Hindlimb muscle (tissue), 1 donor: ENCODE measurements at regions not wholly inside any gene's neighbourhood (a gene's known extent, or its start where the extent isn't known, plus 50 kb on each side); places are given as distances from the start of the nearest gene placed in this dataset.
"Not testable (repeated sequence)": the region's sequence is repeated elsewhere in the genome, so short reads cannot be mapped to it uniquely, and the experiment has no call there.

ENCODE experiments used
- DNase-seq: peaks from one replicate; pipeline ENCODE4 v3.0.0-alpha.2; 2013

DNA sequence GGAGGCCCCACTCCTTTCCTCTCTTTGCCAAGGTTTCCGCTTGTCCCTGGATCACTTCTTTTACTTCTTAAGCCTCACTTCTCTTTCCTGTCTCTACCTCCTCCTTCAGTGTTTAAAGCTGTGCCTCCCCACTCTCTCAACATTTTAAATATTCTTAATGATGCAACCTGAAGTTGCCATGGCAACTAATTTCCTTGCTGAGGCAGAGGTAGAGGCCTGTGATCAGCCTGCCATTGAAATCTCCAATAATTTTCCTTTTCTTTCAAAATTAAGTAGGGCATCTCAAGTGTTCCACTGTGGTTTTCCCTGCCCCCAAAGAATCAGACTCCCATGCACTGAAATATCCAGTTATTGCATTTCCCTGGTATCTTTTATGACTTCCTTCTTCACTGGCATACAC lies 108.6 kb upstream of the VRK1 start:
- no peak for DNase-seq

DNA sequence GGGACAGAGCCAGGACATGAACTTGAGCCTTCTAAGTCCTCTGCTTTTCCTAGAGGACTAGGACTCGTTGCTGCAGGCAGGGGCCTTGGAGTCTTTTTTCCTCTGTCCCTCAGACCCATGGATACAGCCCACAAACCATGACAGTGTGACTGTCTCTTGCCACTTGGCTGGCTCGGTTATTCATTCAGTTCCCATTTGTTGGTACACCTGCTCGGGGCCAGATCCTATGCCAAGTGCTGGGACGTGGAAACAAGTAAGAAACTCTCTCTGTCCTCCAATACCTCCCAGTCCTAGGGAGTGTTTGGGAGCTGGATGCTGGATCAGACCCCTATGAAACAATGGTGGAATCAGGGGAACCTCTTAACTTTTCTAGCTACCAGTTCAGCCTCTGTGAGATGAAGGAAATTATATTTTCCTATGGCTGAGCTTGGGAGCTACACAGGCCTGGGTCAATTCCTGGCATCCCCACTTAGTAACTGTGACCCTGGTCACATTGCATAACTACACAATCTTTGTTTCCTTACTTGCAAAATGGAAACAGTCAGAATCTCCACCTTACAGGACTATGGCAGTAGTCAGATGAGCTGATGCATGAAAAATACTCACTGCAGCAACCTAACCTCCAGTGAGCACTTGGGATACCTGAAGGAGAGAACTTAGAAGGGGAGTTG lies 106.3 kb upstream of the VRK1 start:
- DNase-seq: no peak

DNA sequence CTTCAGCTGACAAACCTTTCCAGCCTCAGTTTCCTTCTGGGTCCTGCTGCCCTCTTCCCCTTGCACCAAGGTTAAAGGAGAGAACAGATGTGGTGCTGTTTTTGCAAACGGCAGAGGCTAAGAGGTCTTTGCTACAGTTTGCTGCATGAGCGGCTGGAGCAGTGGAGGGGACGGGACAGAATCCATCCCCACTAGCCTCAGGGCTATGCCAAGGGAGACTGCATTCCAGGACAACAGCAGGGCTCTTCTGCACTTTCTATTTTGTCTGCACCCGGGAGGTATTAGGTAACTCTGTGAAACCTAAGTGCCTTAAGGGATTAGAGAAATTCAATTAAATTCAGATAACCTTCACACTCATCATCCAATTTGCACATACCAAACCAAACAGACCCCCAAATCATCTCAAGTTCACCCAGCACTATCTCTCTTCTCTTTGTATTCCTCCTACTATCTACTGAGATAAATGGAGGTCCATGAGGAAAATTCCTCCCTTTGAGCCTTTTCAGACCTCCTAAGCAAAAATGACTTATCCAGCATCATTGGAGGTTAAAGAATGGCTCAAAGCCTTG lies 103.8 kb upstream of the VRK1 start:
- DNase-seq: no peak

DNA sequence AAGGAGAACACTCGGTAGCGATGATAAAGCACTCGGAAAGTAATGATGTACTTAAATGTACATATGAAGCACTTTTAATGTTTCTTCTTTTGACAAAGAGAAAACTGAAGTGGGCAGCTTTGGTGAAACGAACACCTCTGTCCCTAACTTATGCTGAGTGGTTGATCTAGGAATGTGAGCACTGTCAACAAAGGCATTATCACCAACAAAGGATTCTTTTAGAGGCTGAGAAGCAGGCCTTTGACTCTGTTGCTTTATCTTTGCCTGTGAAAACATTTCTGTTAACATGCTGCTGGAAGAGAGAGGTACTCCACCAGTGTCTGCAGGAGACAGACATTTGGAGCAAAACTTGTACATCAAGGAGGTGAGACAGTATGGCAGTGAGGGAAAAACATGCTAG lies 103.2 kb upstream of the VRK1 start:
- DNase-seq: no peak

DNA sequence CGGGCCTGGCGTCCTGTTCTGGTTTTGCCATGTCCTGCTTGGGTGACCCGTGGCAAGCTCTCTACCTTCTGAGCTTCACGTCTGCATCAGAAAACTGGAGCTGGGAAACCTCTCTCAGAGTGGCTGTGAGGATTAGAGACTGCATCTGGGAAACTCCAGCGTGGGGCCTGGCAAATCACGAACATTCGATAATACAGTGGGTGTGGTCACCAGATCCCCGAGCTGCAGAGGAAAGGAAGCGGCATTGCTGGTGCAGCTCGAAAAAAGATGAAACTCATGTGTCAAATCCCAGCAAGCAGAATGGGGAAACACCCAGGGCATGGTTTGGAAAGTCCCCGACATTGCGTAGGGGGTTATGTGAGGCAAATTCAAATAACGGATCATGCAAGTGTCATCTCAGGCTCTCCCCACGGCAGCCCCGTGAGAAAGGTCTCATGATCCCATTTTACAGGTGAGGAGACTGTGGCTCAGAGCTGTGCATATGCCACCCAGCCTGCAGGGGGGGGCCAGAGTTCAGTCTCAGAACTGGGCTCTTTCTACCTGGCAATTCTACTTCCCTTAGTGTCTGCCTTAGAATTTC lies 98.1 kb upstream of the VRK1 start:
- DNase-seq: no peak

DNA sequence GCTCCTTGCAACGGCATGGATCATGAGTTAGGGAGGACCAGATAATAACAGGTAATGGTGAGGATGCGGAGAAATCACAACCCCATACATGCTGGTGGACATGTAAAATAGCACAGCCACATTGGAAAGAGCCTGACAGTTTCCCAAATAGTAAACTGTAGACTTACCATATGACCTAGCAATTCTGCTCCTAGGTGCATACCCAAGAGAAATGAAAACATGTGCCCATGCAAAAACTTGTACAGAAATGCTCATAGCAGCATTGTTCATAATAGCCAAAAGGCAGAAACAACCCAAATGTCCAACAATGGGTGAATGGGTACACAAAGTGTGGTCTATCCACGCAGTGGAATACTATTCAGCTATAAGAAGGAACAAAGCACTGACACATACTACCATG lies 97.5 kb upstream of the VRK1 start:
- no peak for DNase-seq

DNA sequence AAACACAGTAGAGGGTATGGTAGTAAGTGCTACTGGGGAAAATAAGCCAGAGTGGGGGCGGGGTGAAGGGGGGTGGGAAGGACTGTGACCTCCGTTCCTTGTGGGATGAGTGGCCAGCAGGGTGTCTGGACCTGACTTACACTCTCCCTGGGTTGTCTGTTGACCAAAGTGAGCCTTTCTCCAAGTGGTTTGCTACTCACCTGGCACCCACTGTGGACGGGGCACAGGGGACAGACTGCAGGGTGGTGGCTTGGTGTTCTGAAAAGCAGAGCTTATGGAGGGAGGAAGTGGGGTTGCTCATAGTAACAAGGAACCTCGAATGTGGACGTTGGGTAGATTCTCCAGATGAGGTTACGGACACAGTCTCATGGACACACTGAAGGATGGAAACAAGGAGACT lies 94.4 kb upstream of the VRK1 start:
- no peak for DNase-seq

DNA sequence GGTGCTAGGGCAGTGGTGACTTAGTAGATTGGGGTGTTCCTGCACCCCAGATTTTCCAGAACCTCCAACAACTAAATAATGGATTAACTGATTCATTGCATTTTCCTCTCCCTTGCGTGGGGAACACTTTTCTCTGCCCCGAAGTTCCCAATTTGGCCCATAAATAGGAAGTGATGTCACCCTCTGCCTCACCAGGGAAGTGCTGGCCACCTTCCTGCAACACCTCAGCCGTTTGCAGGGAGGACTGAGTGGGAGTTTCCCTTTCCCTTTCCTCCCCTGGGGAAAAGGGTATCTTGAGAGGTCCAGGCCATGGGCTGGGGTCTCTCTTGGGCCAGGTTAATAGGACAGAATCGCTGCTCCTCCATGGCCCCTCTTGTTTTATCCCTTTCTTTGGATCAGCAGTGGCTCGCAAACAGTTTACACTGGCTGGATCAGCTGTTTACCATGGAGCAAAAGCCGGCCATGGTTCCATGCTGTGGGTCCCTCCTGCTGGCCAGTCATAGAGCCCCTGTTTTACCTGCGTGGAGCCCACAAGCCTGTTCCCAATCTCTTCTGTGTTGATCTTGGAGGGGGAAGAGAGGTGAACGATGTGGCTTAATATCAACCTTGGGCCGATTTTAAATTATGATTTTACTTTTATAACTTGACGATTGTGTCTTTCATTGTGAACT lies 91.6 kb upstream of the VRK1 start:
- DNase-seq: no peak

DNA sequence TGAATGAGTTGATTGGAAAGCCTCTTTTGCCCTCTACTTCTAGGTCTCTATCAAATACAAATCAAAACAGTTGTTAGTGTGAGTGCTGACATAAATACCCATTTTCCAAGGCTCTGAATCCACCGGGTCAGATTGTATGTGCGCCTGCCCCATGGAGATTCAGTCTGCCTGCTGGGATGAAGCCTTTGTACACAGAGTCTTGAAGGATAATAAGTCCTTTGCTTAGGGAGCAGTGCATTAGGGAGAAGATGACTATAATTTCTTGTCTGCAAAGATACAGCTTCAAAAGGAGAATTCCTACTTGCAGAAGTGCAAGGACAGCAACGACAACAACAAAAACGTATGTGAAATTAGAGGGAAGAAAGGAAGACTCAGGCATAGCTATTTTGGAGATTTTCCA lies 90.3 kb upstream of the VRK1 start:
- DNase-seq: no peak

DNA sequence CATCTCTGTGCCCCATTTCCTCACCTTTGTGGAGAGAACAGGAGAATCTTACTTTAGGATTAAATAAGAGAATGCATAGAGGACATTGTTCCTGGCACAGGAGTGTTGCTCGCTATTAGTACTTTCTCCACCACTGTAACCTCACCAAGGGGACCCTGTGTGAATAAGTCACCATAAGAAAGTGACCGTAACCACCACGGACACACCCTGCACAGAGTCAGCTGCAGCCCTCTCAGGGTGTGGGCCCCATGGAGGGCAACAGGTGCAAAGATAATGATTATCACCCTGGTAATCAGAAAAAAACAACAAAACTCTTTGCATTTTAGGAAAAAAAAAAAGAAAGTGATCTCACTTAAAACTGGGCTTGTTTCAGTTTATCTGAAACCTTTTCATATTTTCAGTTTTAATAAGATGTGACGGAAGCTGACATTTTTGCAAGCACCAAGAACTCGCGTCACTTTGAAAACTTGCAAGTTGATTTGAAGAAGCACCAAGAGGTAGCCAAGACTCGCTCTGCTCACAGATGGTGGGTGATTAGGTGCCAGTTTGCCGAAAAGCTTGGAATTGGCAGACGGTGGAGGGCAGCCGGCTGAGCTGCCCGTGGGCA lies 87.0 kb upstream of the VRK1 start:
- DNase-seq: no peak

DNA sequence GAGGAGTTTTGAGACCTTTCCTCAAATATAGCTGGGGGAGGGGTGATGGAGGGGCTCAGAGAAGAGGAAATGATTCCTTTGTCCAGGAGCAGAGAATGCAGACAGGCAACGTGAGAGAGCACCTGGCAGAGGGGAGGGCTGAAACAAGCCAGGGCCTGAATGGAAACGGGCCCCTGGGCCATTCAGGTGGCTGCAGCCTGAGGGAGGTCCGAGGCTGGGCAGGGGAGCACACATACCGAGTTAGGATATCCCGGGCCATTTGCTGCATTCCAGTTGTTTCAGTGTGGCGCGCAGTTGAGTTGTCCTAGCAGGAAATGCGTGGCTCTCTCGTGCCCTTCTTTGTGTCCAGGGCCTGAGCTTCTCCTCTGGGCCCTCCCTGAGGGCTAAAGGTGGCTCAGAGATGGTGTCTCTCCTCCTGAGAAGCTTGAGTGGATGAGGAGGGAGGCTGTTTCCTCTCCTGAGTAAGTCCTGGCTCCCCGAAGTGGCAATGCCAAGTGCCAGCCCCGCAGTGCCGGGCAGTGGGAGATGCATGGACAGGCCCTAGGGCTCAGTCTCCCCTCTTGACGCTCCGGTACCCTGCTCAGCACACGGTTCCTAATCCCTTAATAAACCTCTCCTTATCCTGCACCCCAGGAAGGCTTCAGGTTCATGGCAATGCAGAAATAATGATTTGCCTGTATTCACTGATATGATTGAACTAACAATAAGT lies 85.5 kb upstream of the VRK1 start:
- no peak for DNase-seq

DNA sequence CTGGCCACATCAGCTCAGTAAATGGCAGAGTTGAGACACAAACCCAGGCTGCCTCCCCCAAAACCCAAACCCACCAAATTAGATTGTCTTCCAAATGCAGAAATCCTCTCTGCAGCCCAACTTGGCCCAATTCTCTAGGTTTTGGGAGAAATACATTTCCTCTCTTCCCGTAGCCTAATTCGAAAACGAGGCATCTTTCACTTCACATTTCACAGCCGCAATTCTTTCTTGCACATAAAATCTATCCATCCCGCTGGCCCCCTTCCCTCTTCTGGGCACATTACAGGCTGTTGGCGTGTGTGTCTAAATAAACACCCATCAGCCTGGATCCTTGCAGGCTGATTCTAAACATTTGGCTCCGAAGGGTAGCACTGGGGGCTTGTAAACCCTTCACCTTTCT lies 83.8 kb upstream of the VRK1 start:
- no peak for DNase-seq

DNA sequence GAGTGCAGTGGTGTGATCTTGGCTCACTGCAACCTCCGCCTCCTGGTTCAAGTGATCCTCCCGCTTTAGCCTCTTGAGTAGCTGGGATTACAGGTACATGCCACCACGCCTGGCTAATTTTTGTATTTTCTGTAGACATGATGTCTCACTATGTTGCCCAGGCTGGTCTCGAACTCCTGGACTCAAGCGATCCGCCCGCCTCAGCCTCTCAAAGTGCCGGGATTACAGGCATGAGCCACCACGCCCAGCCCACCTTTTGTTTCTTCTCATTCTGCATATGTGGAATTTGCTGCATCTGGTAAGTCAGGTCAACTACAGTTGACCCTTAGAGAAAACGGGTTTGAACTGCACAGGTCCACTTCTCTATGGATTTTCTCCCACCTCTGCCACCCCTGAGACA lies 82.6 kb upstream of the VRK1 start:
- not testable (repeated sequence) for DNase-seq

DNA sequence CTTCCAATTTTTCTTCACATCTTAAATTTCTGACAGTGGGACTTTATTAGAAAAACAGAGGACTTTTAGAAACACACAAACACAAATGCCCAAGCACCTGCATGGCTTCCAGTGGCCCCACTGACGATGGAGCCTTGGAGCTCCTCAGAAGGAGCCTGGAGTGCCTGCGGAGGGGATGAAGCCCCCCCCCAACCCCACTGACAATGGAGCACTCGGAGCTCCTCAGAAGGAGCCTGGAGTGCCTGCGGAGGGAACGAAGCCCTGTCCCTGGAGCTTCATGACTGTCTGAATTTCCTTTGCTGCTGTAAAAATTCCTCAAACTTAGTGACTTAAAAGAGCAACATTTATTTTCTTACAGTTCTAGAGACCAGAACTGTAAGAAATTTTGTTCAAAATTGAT lies 80.1 kb upstream of the VRK1 start:
- no peak for DNase-seq

DNA sequence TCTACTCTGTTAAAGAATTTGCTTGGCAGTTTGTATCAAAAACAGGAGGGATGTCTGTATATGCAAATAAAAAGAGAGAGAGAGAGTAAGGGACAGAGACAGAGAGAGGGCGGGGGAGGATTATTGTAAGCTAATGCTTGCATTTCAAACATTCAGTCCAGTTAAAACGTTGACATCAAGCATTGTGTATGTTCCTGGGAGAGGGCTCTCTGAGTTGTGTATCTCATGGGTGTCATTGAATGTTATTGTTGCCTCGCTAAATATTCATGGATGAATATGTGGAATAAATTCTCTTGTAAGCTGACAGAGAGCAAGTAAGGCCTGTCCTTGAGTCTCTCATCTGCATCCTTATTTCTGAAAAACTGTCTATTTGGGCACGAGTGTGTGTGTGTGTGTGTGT lies 78.8 kb upstream of the VRK1 start:
- no peak for DNase-seq

DNA sequence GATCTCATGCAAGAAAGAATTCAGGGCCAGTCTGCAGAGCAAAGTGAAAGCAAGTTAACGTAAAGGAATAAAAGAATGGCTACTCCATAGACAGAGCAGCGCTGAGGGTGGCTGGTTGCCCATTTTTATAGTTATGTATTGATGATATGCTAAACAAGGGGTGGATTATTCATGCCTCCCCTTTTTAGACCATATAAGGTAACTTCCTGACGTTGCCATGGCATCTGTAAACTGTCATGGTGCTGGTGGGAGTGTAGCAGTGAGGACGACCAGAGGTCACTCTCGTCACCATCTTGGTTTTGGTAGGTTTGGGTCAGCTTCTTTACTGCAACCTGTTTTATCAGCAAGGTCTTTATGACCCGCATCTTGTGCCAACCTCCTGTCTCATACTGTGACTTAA lies 76.5 kb upstream of the VRK1 start:
- DNase-seq: not testable (repeated sequence)

DNA sequence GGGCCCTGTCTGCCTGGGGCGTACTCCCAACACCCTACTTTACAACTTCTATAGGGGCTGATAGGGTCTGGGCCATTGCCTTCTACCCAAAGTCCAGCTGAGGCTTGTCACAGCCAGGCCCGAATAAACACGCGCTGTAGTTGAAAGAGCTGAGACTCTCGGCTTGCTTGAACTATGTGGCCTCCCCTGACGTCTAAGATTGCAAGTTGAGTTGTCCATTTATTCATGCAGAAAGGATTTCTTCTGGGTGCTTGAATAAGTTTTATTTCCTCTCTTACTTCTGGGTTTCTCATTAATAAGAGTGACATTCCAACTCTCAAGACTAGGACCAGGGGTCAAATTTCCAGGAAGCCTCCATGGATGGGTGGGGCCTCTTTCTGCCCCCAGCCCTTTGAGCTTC lies 74.4 kb upstream of the VRK1 start:
- DNase-seq: no peak

DNA sequence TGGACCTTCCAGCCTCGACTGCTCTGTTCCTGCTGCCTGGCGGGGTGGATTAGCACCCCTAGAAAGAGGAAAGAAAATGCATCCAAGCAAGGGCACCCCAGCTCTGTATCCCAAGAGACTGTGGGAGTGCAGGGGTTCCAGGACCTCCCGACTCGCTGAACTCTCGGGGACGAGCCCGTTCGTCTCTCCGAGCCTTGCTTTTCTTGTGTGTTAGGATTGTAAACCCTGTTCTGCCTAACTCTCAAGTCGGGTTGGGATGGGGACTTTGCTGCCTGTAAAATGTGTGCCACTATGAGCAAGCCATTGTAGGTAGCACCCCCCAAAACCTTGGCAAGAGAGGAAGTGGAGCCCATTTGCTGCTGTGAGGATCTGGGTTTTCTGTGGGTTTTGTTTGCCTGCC lies 73.2 kb upstream of the VRK1 start:
- DNase-seq: no peak

DNA sequence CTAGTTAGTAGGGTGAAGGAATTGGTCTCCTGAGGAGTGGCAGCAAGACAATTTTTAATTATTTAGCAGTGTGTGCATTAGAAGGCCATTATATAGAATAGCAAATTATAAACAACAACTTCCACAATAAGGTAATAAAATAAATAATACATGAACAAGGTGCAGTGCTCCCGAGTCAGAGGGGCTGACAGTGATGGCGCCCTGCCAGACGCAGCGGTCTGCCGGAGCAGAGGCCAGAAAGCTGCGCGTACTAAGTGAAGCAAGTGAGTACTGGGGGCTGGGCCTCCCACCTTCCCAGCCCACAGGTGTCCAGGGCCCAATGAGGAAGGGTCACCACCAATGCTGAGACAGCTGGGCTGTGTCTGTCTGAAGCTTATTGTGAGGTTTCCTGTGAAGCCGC lies 72.0 kb upstream of the VRK1 start:
- DNase-seq: no peak

DNA sequence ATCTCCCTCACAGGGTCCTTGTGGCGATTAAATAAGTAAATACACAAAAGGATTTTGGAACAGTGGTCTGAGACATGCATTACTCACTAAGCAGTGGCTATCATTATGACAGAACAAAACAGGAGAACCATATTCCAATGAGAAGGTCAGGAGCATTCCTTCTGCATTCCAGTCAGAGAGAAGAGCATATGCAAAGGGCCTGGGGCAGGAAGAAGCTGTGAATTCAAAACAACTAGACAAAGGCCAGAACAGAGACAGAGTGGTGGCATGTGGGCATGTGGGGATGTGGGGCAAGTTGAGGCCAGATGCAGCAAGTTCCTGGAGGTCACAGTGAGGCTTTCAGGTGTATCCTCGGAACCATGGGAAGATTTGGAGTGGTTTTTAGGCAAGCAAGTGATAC lies 70.1 kb upstream of the VRK1 start:
- no peak for DNase-seq

DNA sequence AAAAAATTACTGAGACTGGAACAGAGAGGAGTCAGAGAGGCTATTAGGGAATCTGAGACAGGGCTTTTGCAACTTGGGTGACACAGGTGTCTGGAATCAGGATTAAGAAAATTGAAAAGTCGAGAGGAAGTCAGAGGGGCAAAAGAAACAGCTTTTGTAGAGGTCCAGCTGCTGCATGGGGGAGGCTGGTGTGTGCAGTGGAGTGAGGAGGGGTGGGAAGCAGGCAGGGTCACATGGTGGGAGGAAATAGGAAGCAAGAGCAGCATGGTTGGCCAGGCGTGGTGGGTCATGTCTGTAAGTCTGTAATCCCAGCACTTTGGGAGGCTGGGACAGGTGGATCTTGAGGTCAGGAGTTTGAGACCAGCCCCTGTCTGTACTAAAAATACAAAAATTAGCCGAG lies 69.7 kb upstream of the VRK1 start:
- no peak for DNase-seq

DNA sequence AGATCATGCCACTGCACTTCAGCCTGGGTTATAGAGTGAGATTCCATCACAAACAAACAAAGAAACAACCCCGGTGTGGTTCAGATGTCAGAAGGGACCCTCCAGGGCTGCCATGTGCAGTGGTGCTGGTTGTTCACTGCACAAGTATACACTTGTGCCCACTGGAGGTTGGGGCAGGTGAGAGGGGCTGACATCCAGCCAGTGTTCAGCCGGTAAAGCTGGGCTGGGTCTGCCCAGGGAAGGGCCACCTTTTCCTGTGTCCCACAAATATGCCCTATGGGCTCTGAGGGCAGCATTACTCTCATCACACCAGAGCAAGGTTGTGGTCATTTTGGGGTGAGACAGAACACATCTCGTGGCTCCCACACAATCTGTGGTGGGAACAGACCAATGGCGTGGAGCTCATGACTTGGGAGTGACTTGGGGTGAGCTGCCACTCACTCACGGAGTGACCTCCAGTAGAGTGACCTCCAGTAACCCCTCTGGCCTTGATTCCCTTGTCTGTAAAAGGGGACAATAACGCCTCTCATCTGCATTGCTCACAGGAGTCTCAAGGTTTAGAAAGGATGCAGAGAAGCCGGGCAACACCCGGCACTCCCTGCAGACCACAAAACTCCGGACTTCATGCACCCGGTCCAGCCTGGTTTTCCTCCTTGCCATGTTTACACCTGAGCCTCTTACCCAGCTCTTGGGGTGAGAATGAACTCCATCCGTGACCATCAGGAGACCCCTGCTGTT lies 69.0 kb upstream of the VRK1 start:
- no peak for DNase-seq
